Stimulated activated CD8-positive, alpha-beta memory T cell treated with anti-CD3 and anti-CD28 coated beads, Interleukin-12 subunit alpha, Interleukin-12 subunit beta, amount 100 ng/mL, for 1 hour (primary cell): ENCODE measurements at regions not wholly inside any gene's neighbourhood (a gene's known extent, or its start where the extent isn't known, plus 50 kb on each side); places are given as distances from the start of the nearest gene placed in this dataset.
"Not testable (repeated sequence)": the region's sequence is repeated elsewhere in the genome, so short reads cannot be mapped to it uniquely, and the experiment has no call there.

Source experiments
- DNase-seq: peaks from one replicate; pipeline ENCODE4 v3.0.0-alpha.2; 2020; ENCODE audit warnings: low read depth

- DNase-seq = no peak
Observed at GRCh38 chr16:72657164-72657563, 390.8 kb downstream of the ZFHX3 start.

- DNase-seq = no peak
Observed at GRCh38 chr16:72654535-72654934, 393.4 kb downstream of the ZFHX3 start.

GRCh38 chr16:72649254-72649944 lies 398.5 kb downstream of the ZFHX3 start:
- DNase-seq = no peak

GRCh38 chr16:72646615-72647014 lies 401.3 kb downstream of the ZFHX3 start:
- no peak for DNase-seq

- DNase-seq = no peak
Observed at GRCh38 chr16:72645538-72645937, 402.4 kb downstream of the ZFHX3 start.

- no peak for DNase-seq
Observed at GRCh38 chr16:72644911-72645310, 403.0 kb downstream of the ZFHX3 start.

- DNase-seq = no peak
Observed at GRCh38 chr16:72639494-72639893, 408.4 kb downstream of the ZFHX3 start.

- DNase-seq = no peak
Observed at GRCh38 chr16:72637306-72637705, 410.6 kb downstream of the ZFHX3 start.

- DNase-seq = no peak
Observed at GRCh38 chr16:72635694-72636093, 412.2 kb downstream of the ZFHX3 start.

- no peak for DNase-seq
Observed at GRCh38 chr16:72635104-72635503, 412.8 kb downstream of the ZFHX3 start.

GRCh38 chr16:72627182-72627896 lies 420.6 kb downstream of the ZFHX3 start:
- DNase-seq = not testable (repeated sequence)

- DNase-seq = no peak
Observed at GRCh38 chr16:72626623-72627022, 421.3 kb downstream of the ZFHX3 start.

- DNase-seq = no peak
Observed at GRCh38 chr16:72621651-72622050, 426.3 kb downstream of the ZFHX3 start.

- DNase-seq = no peak
Observed at GRCh38 chr16:72620853-72621252, 427.1 kb downstream of the ZFHX3 start.

GRCh38 chr16:72620348-72620747 lies 427.6 kb downstream of the ZFHX3 start:
- no peak for DNase-seq

- no peak for DNase-seq
Observed at GRCh38 chr16:72615856-72616255, 432.1 kb downstream of the ZFHX3 start.

GRCh38 chr16:72612718-72613117 lies 435.2 kb downstream of the ZFHX3 start:
- no peak for DNase-seq

GRCh38 chr16:72612256-72612655 lies 435.7 kb downstream of the ZFHX3 start:
- DNase-seq = no peak

GRCh38 chr16:72609933-72610332 lies 438.0 kb upstream of the PMFBP1 start:
- no peak for DNase-seq

- DNase-seq = no peak
Observed at GRCh38 chr16:72609066-72609465, 437.1 kb upstream of the PMFBP1 start.

GRCh38 chr16:72604375-72604774 lies 432.4 kb upstream of the PMFBP1 start:
- no peak for DNase-seq

GRCh38 chr16:72602499-72602898 lies 430.5 kb upstream of the PMFBP1 start:
- no peak for DNase-seq

- no peak for DNase-seq
Observed at GRCh38 chr16:72598696-72599095, 426.7 kb upstream of the PMFBP1 start.

GRCh38 chr16:72597938-72598337 lies 426.0 kb upstream of the PMFBP1 start:
- no peak for DNase-seq
